Heart left ventricle (tissue), 13 donors: ENCODE measurements at regions not wholly inside any gene's neighbourhood (a gene's known extent, or its start where the extent isn't known, plus 50 kb on each side); places are given as distances from the start of the nearest gene placed in this dataset.

ENCODE experiments used
- POLR2A ChIP-seq, 2 donors: fragments of 450-650 bp; IDR thresholded peaks; one replicate each; pipeline ENCODE4 v1.6.1; 2017; ENCODE audit warnings: antibody characterized with exemption in 2 of 2, mild to moderate bottlenecking in 2 of 2, moderate library complexity in 2 of 2
- TF ChIP-seq, protein P1 (sequence below), 12 donors: fragments of 200-600 bp; sonication (generic) in 4 of 12; IDR thresholded peaks; one replicate each; pipeline versions ENCODE4 v1.5.0 to v1.8.0; 2018 to 2022; ENCODE audit warnings: antibody characterized with exemption in 12 of 12, mild to moderate bottlenecking in 5 of 12
- donor health status: ischemic (EF 13 %, LVEDD 7.1; RV severe dilation, severe dysfunction).
- donor health status: DM: no; HTN: yes; CAD: no.
- donor health status: DM: no; HTN: no; CAD: no.
- donor health status: ischemic (EF 25% LVEDD 6.9; RV normal size, moderate dysfunction).
- donor health status: ischemic (EF 25% LVEDD 5.7; RV mildly dilated, moderate dysfunction).
- donor health status: ischemic (EF 35%, LVEDD 5.7; RV mildly dilated, moderate dysfunction).
- donor health status: nonischemic (EF 11% LVEDD 7.7; RV severe dilation, severe dysfunction).
- donor health status: DM: yes; HTN: yes; CAD: no.
- donor health status: PGD.
- donor health status: ischemic (EF 29% LVEDD 5.4; RV normal size, mild dysfunction).
- donor health status: nonischemic (EF 23%, LVEDD 6.1; RV moderate dilation, normal function).

DNA sequence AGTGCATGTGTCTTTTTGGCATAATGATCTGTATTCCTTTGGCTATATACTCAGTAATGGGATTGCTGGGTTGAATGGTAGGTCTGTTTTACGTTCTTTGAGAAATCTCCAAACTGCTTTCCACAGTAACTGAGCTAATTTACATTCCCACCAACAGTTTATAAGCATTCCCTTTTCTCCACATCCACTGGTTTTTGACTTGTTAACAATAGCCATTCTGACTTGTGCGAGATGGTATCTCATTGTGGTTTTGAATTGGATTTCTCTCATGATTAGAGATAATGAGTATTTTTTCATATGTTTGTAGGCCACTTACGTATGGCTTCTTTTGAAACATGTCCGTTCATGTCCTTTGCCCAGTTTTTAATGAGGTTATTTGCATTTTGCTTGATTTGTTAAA is 117.7 kb downstream of the CHCHD4 start:
- TF ChIP-seq POLR2A (IDR thresholded peaks at IDR 0.05) = no peak
- TF ChIP-seq, protein P1, sequence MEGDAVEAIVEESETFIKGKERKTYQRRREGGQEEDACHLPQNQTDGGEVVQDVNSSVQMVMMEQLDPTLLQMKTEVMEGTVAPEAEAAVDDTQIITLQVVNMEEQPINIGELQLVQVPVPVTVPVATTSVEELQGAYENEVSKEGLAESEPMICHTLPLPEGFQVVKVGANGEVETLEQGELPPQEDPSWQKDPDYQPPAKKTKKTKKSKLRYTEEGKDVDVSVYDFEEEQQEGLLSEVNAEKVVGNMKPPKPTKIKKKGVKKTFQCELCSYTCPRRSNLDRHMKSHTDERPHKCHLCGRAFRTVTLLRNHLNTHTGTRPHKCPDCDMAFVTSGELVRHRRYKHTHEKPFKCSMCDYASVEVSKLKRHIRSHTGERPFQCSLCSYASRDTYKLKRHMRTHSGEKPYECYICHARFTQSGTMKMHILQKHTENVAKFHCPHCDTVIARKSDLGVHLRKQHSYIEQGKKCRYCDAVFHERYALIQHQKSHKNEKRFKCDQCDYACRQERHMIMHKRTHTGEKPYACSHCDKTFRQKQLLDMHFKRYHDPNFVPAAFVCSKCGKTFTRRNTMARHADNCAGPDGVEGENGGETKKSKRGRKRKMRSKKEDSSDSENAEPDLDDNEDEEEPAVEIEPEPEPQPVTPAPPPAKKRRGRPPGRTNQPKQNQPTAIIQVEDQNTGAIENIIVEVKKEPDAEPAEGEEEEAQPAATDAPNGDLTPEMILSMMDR (IDR thresholded peaks at IDR 0.05) = no peak
